ENCODE measurements at regions not wholly inside any gene's neighbourhood (a gene's known extent, or its start where the extent isn't known, plus 50 kb on each side); places are given as distances from the start of the nearest gene placed in this dataset.
"Not testable (repeated sequence)": the region's sequence is repeated elsewhere in the genome, so short reads cannot be mapped to it uniquely, and the experiment has no call there.

DNA sequence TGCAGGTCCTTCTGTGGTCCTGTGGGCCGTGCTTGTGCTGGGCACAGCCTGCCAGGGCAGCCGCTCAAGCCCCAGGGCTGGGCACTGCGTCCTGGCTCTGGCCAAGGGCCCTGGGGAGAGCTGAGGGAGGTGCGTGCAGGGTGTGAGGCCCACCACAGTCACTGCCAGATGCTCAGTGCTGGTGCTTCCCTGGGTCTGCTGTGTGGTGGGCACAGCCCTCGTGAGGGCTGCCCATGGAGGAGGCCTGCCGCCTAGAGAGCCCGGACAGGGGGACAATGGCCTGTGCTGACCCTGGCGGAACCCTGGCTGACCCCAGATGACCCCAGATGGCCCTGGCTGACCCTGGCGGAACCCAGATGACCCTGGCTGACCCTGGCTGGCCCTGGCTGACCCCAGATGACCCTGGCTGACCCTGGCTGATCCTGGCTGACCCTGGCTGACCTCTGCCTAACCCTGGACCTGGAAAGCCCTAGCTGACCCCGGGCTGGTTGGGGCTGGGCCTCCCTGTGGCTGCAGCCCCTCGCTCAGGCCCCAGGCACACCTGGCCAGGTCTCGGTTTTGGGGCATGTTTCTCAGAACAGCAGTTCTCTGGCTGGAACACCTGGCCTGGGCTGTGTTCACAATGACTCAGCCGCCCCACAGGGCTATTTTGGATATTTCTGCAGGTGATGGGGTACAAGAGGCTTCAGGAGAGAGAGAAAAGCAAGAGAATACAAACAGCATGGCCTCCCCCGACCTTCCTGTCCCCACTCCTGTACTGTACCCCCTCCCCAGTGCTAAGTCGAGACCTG lies 55.4 kb downstream of the TMEM121 start:
- DNase-seq = peak; percentile 9

- no peak for DNase-seq
Observed at GRCh38 chr14:105582639-105583038, 56.3 kb downstream of the TMEM121 start.

DNA sequence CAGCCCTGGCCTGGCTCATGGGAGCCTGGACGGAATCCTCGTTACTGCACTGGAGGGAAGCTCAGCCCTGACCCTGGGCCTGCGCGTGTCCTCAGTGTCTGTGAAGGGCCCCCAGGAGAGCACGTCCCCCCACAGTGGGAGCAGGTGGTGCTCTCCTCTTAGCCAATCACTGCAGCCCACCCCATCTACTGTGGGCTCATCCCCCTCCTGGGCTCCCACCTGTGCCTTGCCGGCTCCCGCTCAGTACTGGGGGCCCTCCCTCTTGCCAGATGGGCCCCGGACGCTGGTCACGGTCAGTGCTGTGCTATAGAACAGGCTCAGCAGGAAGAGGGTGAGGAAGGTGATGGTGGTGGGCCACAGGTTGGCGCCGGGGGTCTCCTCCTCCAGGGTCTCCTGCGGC lies 57.5 kb downstream of the TMEM121 start:
- not testable (repeated sequence) for DNase-seq

- DNase-seq = not testable (repeated sequence)
Observed at GRCh38 chr14:105585290-105585689, 58.9 kb downstream of the TMEM121 start.

- not testable (repeated sequence) for DNase-seq
Observed at GRCh38 chr14:105585722-105586121, 59.3 kb downstream of the TMEM121 start.

DNA sequence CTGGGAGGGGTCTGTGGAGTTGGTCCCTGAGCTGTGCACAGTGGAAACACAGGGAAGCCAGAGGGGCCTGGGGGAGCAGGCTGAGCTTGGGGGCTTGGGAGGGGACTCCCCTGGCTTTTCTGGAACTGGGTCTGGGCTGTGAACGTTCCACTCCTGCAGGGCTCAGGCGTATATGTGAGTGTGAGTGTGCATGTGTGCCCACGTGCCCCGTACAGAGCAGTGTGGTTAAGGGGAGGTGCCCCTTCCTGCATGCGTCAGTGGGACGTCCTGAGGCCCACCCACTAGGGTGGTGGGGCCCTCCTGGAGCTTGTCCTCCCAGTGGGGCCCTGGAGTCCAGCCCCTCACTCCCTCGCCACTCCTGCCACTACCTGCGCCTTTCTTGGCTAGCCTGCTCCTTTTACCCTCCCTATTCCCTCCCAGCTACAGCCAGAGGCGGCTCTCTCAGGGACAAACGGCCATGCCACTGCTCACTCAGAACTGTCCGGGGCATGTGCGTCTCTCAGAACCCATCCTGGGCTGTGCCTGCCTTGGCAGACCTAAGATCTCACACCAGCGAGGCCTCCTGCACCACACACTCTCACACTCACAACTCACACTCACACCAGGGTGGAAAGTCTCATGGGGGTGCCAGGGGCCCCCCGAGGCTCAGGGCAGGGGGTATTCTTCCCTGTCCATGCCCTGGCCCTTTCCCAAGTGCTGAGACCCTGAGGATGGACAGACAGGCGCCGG lies 59.9 kb downstream of the TMEM121 start:
- not testable (repeated sequence) for DNase-seq

GRCh38 chr14:105587034-105587433 lies 60.7 kb downstream of the TMEM121 start:
- DNase-seq = not testable (repeated sequence)

DNA sequence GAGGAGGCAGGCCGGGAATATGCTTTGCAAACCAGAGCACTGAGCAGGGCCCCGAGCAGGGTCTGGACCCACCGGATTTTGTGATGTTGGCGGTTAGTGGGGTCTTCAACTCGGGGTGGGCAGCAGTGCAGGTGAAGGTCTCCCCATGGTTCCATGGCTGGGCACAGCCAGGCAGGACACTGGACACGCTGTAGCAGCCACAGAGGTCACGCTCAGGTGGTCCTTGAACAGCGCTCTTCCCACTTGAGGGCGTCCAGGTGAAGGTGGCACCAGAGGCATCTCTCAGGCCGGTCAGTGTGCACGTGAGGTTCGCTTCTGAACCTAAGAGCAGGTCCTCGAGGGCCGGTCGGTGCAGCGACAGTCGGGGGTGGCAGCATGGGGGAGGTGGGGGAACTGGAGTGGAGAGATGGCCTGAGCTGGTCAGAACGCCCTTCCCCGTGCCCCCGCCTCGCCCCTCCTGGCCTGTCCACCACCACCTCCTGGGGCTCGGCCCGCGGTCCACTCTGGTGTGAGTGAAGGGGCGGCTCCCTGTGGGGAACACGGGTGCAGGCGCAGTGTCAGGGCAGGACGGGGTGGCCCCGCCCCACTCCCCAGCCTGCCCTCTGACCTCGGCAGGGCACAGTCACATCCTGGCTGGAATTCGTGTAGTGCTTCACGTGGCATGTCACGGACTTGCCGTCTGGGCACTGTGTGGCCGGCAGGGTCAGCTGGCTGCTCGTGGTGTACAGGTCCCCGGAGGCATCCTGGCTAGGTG lies 61.3 kb downstream of the TMEM121 start:
- DNase-seq = not testable (repeated sequence)

GRCh38 chr14:105588236-105588860 lies 62.0 kb downstream of the TMEM121 start:
- DNase-seq = no peak

DNA sequence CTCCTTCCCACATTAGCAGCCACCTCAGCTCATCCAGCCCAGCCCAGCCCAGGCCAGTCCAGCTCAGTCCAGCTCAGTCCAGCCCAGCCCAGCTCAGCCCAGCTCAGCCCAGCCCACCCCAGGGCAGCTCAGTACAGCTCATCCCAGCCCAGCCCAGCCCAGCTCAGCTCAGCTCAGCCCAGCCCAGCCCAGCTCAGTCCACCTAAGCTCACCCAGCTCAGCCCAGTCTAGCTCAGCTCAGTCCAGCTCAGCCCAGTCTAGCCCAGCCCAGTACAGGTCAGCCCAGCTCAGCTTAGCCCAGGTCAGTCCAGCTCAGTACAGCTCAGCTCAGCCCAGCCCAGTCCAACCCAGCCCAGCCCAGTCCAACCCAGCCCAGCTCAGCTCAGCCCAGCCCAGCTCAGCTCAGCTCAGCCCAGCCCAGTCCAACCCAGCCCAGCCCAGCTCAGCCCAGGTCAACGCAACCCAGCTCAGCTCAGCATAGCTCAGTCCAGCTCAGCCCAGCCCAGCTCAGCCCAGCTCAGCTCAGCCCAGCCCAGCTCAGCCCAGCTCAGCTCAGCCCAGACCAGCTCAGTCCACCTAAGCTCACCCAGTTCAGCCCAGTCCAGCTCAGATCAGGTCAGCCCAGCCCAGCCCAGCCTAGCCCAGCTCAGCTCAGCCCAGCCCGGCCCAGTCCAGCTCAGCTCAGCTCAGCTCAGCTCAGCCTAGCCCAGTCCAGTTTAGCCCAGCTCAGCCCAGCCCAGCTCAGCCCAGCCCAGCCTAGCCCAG lies 63.0 kb downstream of the TMEM121 start:
- no peak for DNase-seq

GRCh38 chr14:105589926-105590185 lies 63.5 kb downstream of the TMEM121 start:
- not testable (repeated sequence) for DNase-seq

DNA sequence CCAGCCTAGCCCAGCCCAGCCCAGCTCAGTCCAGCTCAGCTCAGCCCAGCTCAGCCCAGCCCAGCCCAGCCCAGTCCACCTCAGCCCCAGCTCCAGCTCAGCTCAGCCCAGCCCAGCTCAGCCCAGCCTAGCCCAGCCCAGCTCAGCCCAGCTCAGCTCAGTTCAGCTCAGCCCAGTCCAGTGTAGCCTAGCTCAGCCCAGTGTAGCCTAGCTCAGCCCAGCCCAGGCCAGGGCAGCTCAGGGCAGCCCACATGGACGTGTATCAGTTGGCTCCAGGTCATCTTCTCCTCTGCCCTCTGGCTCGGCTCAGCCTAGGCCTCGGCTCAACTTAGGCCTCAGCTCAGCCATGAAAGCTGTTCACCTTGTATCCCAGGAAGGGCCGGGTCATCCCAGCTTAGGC lies 64.7 kb downstream of the TMEM121 start:
- no peak for DNase-seq

- DNase-seq = not testable (repeated sequence)
Observed at GRCh38 chr14:105591792-105592341, 65.5 kb downstream of the TMEM121 start.

DNA sequence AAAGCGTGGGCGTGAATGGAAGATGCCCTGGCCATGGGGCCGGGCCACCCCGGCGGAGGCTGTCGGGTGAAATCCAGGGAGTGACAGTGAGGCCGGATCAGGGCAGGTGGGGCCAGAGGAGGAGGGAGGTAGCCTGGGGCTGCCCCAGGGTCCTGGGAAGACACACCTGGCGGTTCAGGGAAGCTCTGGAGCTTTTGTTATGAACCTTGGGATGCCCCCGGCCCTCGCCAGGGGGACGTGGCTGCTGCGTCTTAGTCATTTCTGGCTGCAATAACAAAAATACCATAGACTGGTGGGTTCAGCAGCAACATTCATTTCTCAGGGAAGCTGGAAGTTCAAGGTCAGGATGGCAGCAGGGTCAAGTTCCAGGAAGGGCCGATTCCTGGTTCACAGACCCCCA lies 66.3 kb downstream of the TMEM121 start:
- not testable (repeated sequence) for DNase-seq

DNA sequence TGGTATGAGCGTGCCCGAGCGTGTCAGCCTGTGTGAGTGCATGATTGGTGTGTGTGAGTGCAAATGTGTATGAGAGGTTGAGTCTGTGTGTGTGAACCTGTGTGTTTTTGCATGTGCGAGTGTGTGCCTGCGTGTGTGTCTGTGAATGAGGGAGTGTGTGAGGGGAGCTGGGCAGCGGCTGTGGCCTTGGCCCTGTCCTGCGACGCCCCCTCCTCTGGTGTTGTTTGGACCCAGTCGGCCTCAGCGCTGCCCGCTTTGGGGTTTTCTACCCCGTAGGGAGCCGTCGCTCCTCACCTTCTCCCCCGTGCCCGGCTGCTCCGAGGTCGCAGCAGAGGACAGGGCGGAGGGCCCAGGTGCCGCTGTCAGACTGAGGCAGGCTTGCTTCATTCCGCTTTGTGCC lies 69.0 kb downstream of the TMEM121 start:
- not testable (repeated sequence) for DNase-seq

DNA sequence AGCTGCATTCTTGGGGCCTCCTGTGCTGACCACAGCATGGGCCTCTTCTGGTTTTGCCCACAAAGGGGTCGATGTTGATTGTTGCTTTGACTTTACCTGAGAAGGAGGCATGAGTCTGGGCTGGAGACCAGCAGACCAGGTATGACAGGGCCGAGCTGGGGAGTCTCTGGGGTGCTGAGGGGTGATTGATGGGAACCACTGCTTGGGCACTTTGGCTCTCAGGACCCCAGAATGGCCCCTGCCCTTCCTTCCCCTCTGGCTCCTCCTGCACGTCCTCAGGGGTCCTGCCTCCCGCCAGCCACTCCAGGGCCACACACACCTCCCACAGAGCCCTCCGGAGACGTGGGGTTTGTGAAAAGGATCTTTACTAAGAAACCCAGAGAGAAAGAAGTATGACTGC lies 70.0 kb downstream of the TMEM121 start:
- DNase-seq = not testable (repeated sequence)

DNA sequence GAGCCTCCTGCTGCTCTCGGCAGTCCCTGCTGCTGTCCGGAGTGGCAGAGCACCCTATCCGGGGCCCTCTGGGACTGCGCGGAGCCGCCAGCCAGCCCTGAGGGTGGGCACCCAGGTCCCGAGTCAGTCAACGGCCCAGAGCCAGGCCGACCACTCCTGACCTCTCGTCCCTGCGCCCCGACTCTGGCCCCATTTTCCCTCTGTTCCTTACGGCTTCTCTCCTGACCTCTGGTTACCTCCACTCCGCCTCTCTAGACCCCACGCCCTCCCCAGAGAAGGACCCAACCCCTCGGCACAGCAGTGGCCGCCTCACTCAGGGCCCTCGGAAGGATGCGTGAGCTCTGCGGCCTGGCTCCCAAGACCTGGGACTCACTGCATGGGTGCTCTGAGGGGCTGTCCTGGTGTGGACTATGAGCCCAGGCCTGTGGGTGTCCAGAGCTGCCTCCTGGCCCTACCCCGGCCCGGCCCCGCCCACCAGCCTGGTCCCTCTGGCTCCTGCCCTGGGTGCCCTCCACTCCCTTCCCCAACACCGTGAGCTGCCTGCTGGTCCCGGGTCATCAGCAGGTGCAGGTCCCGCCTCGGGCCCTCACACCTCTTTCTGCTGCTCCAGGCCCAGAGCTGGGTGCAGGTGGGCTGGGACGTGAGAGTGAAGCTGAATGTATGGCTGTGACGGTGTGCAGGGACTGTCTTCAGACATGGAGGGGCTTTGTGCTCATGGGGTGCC lies 71.8 kb downstream of the TMEM121 start:
- DNase-seq = not testable (repeated sequence)

DNA sequence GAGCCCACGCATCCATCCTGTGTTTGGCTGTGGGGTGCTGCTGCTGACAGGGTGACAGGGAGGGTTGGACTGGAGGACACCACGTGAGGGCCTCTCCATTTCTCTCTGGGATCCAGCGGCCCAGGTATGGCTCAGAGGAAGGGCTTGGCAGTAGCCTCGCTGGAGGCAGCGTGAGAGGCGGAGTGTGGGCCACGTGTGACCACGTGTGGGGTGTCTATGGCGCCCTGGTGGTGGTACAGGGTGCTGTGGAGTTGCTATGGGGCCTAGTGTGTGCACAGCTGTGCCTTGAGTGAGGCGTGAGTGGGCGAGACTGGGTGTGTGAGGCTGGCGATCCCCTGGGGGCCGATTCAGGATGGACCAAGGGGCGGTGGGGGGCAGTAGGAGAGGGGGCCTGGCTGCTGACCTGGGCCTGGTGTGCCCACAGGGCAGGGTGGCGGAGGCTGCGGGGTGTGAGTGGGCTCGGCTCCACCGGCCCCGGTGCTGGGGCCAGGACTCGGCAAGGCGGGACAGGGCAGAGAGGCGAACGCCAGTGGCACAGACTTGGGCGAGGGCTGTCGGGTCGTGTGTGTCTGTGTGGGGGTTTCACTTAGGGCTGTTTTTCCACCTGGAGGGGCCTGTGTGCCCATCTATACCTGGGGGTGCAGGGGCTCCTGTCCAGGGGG lies 72.7 kb downstream of the TMEM121 start:
- DNase-seq = not testable (repeated sequence)

- not testable (repeated sequence) for DNase-seq
Observed at GRCh38 chr14:105600195-105600938, 74.0 kb downstream of the TMEM121 start.

DNA sequence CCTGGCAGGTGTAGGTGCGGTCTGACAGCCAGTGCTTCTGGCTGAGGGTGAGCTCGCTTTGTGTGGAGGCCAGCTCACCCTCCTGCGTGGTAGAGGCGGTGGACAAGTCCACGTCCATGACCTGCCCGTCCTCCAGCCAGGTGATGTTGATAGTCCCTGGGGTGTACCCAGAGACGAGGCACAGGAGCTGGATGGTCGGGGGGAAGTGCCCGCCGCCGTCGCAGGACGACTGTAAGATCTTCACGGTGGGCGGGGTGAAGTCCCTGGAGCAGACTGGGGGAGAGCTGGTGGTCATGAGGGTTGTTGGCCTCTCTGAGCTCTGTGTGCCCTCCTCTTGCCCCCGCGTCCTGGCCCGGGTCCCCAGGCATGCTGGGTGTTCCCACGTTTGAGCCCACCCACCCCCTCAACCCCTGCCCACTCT lies 74.6 kb downstream of the TMEM121 start:
- DNase-seq = no peak

Measured in stimulated activated CD8-positive, alpha-beta memory T cell treated with anti-CD3 and anti-CD28 coated beads, Interleukin-4, amount 100 ng/mL, for 48 hours (primary cell).